Naive thymus-derived CD4-positive, alpha-beta T cell (primary cell): ENCODE measurements at regions not wholly inside any gene's neighbourhood (a gene's known extent, or its start where the extent isn't known, plus 50 kb on each side); places are given as distances from the start of the nearest gene placed in this dataset.

Source experiments
- ATAC-seq: fragments of 150-1000 bp; cut with Tn5 transposase; 2 replicates; pipeline ENCODE4 v1.10.0; 2021; ENCODE audit warnings: mild to moderate bottlenecking, moderate library complexity
- CTCF ChIA-PET: fragments of 350-600 bp; sonication (Branson Sonifier 250); formaldehyde crosslinking; loops from one replicate; lab custom pipeline; 2021; ENCODE audit warnings: antibody characterized with exemption; lab: Charles Lee
- POLR2A ChIA-PET: fragments of 350-600 bp; sonication (Branson Sonifier 250); formaldehyde crosslinking; loops from one replicate; lab custom pipeline; 2021; ENCODE audit warnings: antibody characterized with exemption, inconsistent platforms; lab: Charles Lee
- DNase-seq, 9 donors: peaks; one replicate each; pipeline versions ENCODE4 v3.0.0 to v3.0.0-alpha.2; 2020 to 2022; ENCODE audit warnings: mixed read lengths in 1 of 9
- H3K27ac ChIP-seq: one replicate; pipeline ENCODE4 v1.7.0; 2013; ENCODE audit warnings: mild to moderate bottlenecking, low read depth, low read length, moderate library complexity
- H3K27me3 ChIP-seq, 2 donors: one replicate each; pipeline ENCODE4 v1.7.0; 2013; ENCODE audit warnings: low read length in 2 of 2, mild to moderate bottlenecking in 2 of 2, moderate library complexity in 2 of 2; ENCODE audit not compliant: control insufficient read depth in 2 of 2, insufficient read depth in 2 of 2
- H3K36me3 ChIP-seq, 3 experiments: 1 replicate in 2 of 3; 2 replicates in 1 of 3; pipeline ENCODE4 v1.7.0; 2013; ENCODE audit warnings: low read length in 3 of 3, mild to moderate bottlenecking in 3 of 3, moderate library complexity in 1 of 3; ENCODE audit not compliant: insufficient read depth in 3 of 3, control insufficient read depth in 2 of 3
- H3K4me1 ChIP-seq, 2 donors: one replicate each; pipeline ENCODE4 v1.7.0; 2013; ENCODE audit warnings: low read length in 2 of 2, mild to moderate bottlenecking in 2 of 2, moderate library complexity in 1 of 2; ENCODE audit not compliant: control insufficient read depth in 2 of 2, insufficient read depth in 2 of 2
- H3K4me3 ChIP-seq: 2 replicates; pipeline ENCODE4 v1.7.0; 2013; ENCODE audit warnings: mild to moderate bottlenecking, low read length
- H3K9me3 ChIP-seq, 3 experiments: 1 replicate in 2 of 3; 2 replicates in 1 of 3; pipeline ENCODE4 v1.7.0; 2013; ENCODE audit warnings: low read length in 3 of 3; ENCODE audit not compliant: control insufficient read depth in 2 of 3
- H3K27ac Mint-ChIP-seq, 9 donors: one replicate each; pipeline ENCODE4 v1.8.0; 2020 to 2022; ENCODE audit warnings: mixed read lengths in 9 of 9, mild to moderate bottlenecking in 8 of 9, moderate library complexity in 5 of 9, inconsistent platforms in 2 of 9
- H3K27me3 Mint-ChIP-seq, 5 donors: one replicate each; pipeline ENCODE4 v1.8.0; 2021 to 2022; ENCODE audit warnings: mixed read lengths in 5 of 5, mild to moderate bottlenecking in 1 of 5
- H3K36me3 Mint-ChIP-seq, 5 donors: one replicate each; pipeline ENCODE4 v1.8.0; 2020 to 2022; ENCODE audit warnings: mixed read lengths in 5 of 5, mild to moderate bottlenecking in 3 of 5, inconsistent platforms in 1 of 5
- H3K4me1 Mint-ChIP-seq, 7 donors: one replicate each; pipeline ENCODE4 v1.8.0; 2020 to 2022; ENCODE audit warnings: mixed read lengths in 7 of 7, mild to moderate bottlenecking in 3 of 7, inconsistent platforms in 1 of 7
- H3K4me3 Mint-ChIP-seq, 10 donors: one replicate each; pipeline ENCODE4 v1.8.0; 2020 to 2022; ENCODE audit warnings: mild to moderate bottlenecking in 10 of 10, mixed read lengths in 10 of 10, moderate library complexity in 6 of 10, inconsistent platforms in 2 of 10
- H3K9me3 Mint-ChIP-seq, 11 donors: one replicate each; pipeline ENCODE4 v1.8.0; 2020 to 2022; ENCODE audit warnings: mixed read lengths in 11 of 11, mild to moderate bottlenecking in 4 of 11, inconsistent platforms in 1 of 11, moderate library complexity in 1 of 11
- intact Hi-C, 2 donors: fragments of 100-400 bp; cut with micrococcal nuclease; formaldehyde crosslinking; loops; one replicate each; pipeline ENCODE4 v1.15.1; 2023

DNA sequence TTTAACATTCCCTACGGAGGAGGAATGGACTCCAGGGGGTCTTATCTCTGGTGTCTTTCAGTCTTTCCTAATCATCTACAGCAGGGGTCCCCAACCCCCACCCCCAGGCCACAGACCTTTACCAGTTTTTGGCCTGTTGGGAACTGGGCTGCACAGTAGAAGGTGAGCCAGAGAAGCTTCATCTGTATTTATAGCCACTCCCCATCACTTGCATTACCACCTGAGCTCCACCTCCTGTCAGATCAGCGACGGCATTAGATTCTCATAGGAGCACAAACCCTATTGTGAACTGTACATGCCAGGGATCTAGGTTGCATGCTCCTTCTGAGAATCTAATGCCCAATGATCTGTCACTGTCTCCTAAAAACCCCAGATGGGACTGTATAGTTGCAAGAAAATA is 120.0 kb upstream of the TMTC4 start:
- H3K4me3 Mint-ChIP-seq = no peak overlapping the region
- Histone ChIP-seq H3K9me3 (no peaks in the 10 kb centered on the region), H3K4me1 (no peaks in the 10 kb centered on the region), H3K27me3 (no peaks in the 10 kb centered on the region), H3K36me3 (no peaks in the 10 kb centered on the region), H3K27ac (no peak overlapping the region), H3K4me3 (no peak overlapping the region)
- peaks cover 6 to 48% (median 16%) of the 10 kb centered on the region in 11 donors for H3K9me3 Mint-ChIP-seq
- H3K27me3 Mint-ChIP-seq = peaks cover 5 to 35% (median 29%) of the 10 kb centered on the region in 5 donors
- H3K36me3 Mint-ChIP-seq = peaks cover 0 to 10% (median 0%) of the 10 kb centered on the region in 5 donors
- no peak overlapping the region for H3K27ac Mint-ChIP-seq
- POLR2A ChIA-PET = no interaction called here
- ATAC-seq = no peak
- CTCF ChIA-PET = no interaction called here
- intact Hi-C loops = no loop called here
- DNase-seq = no peak
- H3K4me1 Mint-ChIP-seq = no peaks in the 10 kb centered on the region

DNA sequence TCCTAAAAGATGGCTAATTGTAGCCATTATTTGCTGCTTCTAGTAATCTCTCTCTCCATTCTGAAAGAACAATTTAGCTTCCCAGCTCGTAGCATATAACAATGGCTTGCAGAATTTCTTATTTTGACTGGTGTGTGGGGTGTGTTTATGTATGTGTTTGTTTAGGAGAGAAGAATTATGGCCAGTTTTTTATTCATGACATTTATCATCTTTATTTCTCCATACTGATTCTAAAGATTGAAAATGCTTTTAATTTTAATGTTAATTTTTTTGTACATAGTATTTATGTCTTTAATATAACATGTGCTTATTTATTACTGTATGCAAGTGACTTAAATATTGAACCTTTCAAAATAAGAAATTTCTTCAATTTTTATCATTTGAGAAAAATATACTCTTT is 115.8 kb upstream of the TMTC4 start:
- no peaks in the 10 kb centered on the region for H3K4me1 Mint-ChIP-seq
- peaks cover 0 to 50% (median 12%) of the 10 kb centered on the region in 11 donors for H3K9me3 Mint-ChIP-seq
- ATAC-seq = no peak
- intact Hi-C loops = no loop called here
- Histone ChIP-seq H3K4me1 (no peaks in the 10 kb centered on the region), H3K36me3 (no peaks in the 10 kb centered on the region), H3K4me3 (no peak overlapping the region), H3K27ac (no peak overlapping the region), H3K9me3 (peaks cover 0 to 6% (median 0%) of the 10 kb centered on the region in 3 experiments), H3K27me3 (no peaks in the 10 kb centered on the region)
- no peak for DNase-seq
- CTCF ChIA-PET = no interaction called here
- POLR2A ChIA-PET = no interaction called here
- H3K27me3 Mint-ChIP-seq = peaks cover 16 to 47% (median 35%) of the 10 kb centered on the region in 5 donors
- no peak overlapping the region for H3K27ac Mint-ChIP-seq
- H3K36me3 Mint-ChIP-seq = peaks cover 0 to 5% (median 0%) of the 10 kb centered on the region in 5 donors
- H3K4me3 Mint-ChIP-seq = no peak overlapping the region

GRCh38 chr13:100789968-100790367 is 115.4 kb upstream of the TMTC4 start:
- Mint-ChIP-seq H3K9me3 (peaks cover 0 to 46% (median 12%) of the 10 kb centered on the region in 11 donors), H3K4me3 (no peak overlapping the region), H3K27ac (no peak overlapping the region), H3K4me1 (no peaks in the 10 kb centered on the region), H3K27me3 (peaks cover 16 to 50% (median 35%) of the 10 kb centered on the region in 5 donors), H3K36me3 (peaks cover 0 to 4% (median 0%) of the 10 kb centered on the region in 5 donors)
- ATAC-seq (no peak), DNase-seq (no peak)
- ChIA-PET POLR2A (no interaction called here), CTCF (no interaction called here)
- no peak overlapping the region for H3K4me3 ChIP-seq
- no peaks in the 10 kb centered on the region for H3K27me3 ChIP-seq
- intact Hi-C loops = no loop called here
- no peak overlapping the region for H3K27ac ChIP-seq
- H3K9me3 ChIP-seq = peaks cover 0 to 6% (median 0%) of the 10 kb centered on the region in 3 experiments
- no peaks in the 10 kb centered on the region for H3K36me3 ChIP-seq
- no peaks in the 10 kb centered on the region for H3K4me1 ChIP-seq

- Histone ChIP-seq H3K36me3 (no peaks in the 10 kb centered on the region), H3K4me3 (no peak overlapping the region), H3K9me3 (peaks cover 0 to 6% (median 0%) of the 10 kb centered on the region in 3 experiments), H3K27me3 (no peaks in the 10 kb centered on the region), H3K4me1 (no peaks in the 10 kb centered on the region), H3K27ac (no peak overlapping the region)
- ChIA-PET POLR2A (no interaction called here), CTCF (no interaction called here)
- DNase-seq (no peak), ATAC-seq (no peak)
- H3K4me1 Mint-ChIP-seq = no peaks in the 10 kb centered on the region
- intact Hi-C loops = no loop called here
- no peak overlapping the region for H3K27ac Mint-ChIP-seq
- H3K9me3 Mint-ChIP-seq = peaks cover 0 to 41% (median 12%) of the 10 kb centered on the region in 11 donors
- peaks cover 0 to 4% (median 0%) of the 10 kb centered on the region in 5 donors for H3K36me3 Mint-ChIP-seq
- peaks cover 16 to 50% (median 37%) of the 10 kb centered on the region in 5 donors for H3K27me3 Mint-ChIP-seq
- no peak overlapping the region for H3K4me3 Mint-ChIP-seq
These were observed 114.9 kb upstream of the TMTC4 start for GRCh38 chr13:100789481-100789880.

DNA sequence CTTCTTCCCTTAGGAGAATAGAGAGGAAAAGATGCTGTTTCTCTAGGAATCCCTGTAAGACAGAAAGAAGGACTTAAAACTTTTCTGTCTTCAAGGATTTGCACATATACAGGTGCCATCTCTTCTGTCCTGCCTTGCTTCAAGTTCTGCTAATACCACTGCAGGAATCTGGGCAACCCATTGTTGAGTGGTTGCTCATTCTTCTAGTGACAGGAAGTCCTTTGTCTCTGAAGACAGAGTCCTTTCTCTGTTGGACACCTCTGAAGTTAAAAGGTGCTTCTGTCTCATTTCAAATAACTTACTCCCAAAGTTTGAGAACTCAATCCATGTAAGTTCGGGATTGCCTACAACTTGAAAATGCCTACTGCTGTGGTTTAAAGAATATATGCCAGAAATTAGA is 114.4 kb upstream of the TMTC4 start:
- Mint-ChIP-seq H3K9me3 (peaks cover 0 to 36% (median 12%) of the 10 kb centered on the region in 11 donors), H3K4me1 (no peaks in the 10 kb centered on the region), H3K4me3 (no peak overlapping the region), H3K27ac (no peak overlapping the region), H3K27me3 (peaks cover 16 to 50% (median 40%) of the 10 kb centered on the region in 5 donors), H3K36me3 (peaks cover 0 to 6% (median 0%) of the 10 kb centered on the region in 5 donors)
- H3K4me1 ChIP-seq = no peaks in the 10 kb centered on the region
- ATAC-seq (no peak), DNase-seq (no peak)
- no peaks in the 10 kb centered on the region for H3K36me3 ChIP-seq
- no peaks in the 10 kb centered on the region for H3K27me3 ChIP-seq
- intact Hi-C loops = no loop called here
- POLR2A ChIA-PET = no interaction called here
- no peak overlapping the region for H3K27ac ChIP-seq
- no peak overlapping the region for H3K4me3 ChIP-seq
- CTCF ChIA-PET = no interaction called here
- peaks cover 0 to 6% (median 0%) of the 10 kb centered on the region in 3 experiments for H3K9me3 ChIP-seq

GRCh38 chr13:100788540-100788939 is 113.9 kb upstream of the TMTC4 start:
- peaks cover 0 to 32% (median 11%) of the 10 kb centered on the region in 11 donors for H3K9me3 Mint-ChIP-seq
- Histone ChIP-seq H3K36me3 (no peaks in the 10 kb centered on the region), H3K4me3 (no peak overlapping the region), H3K9me3 (peaks cover 0 to 6% (median 0%) of the 10 kb centered on the region in 3 experiments), H3K27ac (no peak overlapping the region), H3K4me1 (no peaks in the 10 kb centered on the region), H3K27me3 (no peaks in the 10 kb centered on the region)
- peaks cover 0 to 6% (median 0%) of the 10 kb centered on the region in 5 donors for H3K36me3 Mint-ChIP-seq
- ATAC-seq (no peak), DNase-seq (no peak)
- intact Hi-C loops = no loop called here
- CTCF ChIA-PET = no interaction called here
- H3K4me3 Mint-ChIP-seq = no peak overlapping the region
- no peak overlapping the region for H3K27ac Mint-ChIP-seq
- POLR2A ChIA-PET = no interaction called here
- H3K4me1 Mint-ChIP-seq = no peaks in the 10 kb centered on the region
- peaks cover 16 to 50% (median 40%) of the 10 kb centered on the region in 5 donors for H3K27me3 Mint-ChIP-seq

DNA sequence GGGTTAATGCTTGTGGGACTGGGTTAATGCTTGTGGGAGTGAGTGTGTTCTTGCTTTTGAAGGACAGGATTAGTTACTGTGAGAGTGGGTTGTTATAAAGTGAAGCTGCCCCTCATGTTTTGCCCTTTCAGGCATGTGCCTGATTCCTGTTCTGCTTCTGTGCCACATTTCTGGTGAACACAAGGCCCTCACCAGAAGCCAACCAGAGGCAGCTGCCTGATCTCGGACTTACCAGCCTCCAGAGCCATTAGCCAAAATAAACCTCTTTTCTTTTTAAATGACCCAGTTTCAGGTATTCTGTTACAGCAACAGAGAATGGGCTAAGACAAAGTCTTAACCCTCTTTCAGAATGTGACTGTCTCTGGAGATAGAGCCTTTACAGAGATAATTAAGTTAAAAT is 113.3 kb upstream of the TMTC4 start:
- Histone ChIP-seq H3K4me3 (no peak overlapping the region), H3K4me1 (no peaks in the 10 kb centered on the region), H3K36me3 (no peaks in the 10 kb centered on the region), H3K9me3 (peaks cover 0 to 6% (median 0%) of the 10 kb centered on the region in 3 experiments), H3K27me3 (no peaks in the 10 kb centered on the region), H3K27ac (no peak overlapping the region)
- DNase-seq (no peak), ATAC-seq (no peak)
- H3K4me1 Mint-ChIP-seq = no peaks in the 10 kb centered on the region
- no peak overlapping the region for H3K4me3 Mint-ChIP-seq
- intact Hi-C loops = loop anchor here in 1 of 2 donors (1.0 kb wide), 1 partner anchor 20 kb away; no protein-coding TSS in a partner anchor
- CTCF ChIA-PET = no interaction called here
- peaks cover 0 to 6% (median 0%) of the 10 kb centered on the region in 5 donors for H3K36me3 Mint-ChIP-seq
- H3K27me3 Mint-ChIP-seq = peaks cover 16 to 45% (median 40%) of the 10 kb centered on the region in 5 donors
- POLR2A ChIA-PET = no interaction called here
- no peak overlapping the region for H3K27ac Mint-ChIP-seq
- H3K9me3 Mint-ChIP-seq = peaks cover 0 to 26% (median 9%) of the 10 kb centered on the region in 11 donors
